NT2/D1 (cell line): ENCODE measurements at regions not wholly inside any gene's neighbourhood (a gene's known extent, or its start where the extent isn't known, plus 50 kb on each side); places are given as distances from the start of the nearest gene placed in this dataset.

Experiments
- YY1 ChIP-seq: IDR thresholded peaks from 2 replicates; pipeline ENCODE4 v1.6.1; 2011; ENCODE audit not compliant: insufficient read length, insufficient read depth
- ZNF274 ChIP-seq: IDR thresholded peaks from 2 replicates; pipeline ENCODE4 v1.6.1; 2011; ENCODE audit warnings: mild to moderate bottlenecking, low read depth, low read length

- TF ChIP-seq ZNF274 (no peak), YY1 (no peak)
Observed at GRCh38 chr12:30546121-30546520, 149.5 kb downstream of the IPO8 start.
